HG02623 (cell line): ENCODE measurements at regions not wholly inside any gene's neighbourhood (a gene's known extent, or its start where the extent isn't known, plus 50 kb on each side); places are given as distances from the start of the nearest gene placed in this dataset.

Source experiments
- ATAC-seq: cut with Tn5 transposase; IDR thresholded peaks from one replicate; pipeline ENCODE4 v1.9.1; 2021; ENCODE audit warnings: moderate library complexity; ENCODE audit not compliant: unreplicated experiment

- ATAC-seq, result no peak
Observed at GRCh38 chr18:24817150-24817549, 356.7 kb downstream of the HRH4 start.

- ATAC-seq, result no peak
Observed at GRCh38 chr18:24817587-24818371, 357.3 kb downstream of the HRH4 start.

GRCh38 chr18:24818441-24818840 is 358.0 kb downstream of the HRH4 start:
- ATAC-seq, result no peak

- no peak for ATAC-seq
Observed at GRCh38 chr18:24819141-24819890, 358.9 kb downstream of the HRH4 start.

GRCh38 chr18:24825397-24825796 is 365.0 kb downstream of the HRH4 start:
- no peak for ATAC-seq

GRCh38 chr18:24826605-24827004 is 366.2 kb downstream of the HRH4 start:
- no peak for ATAC-seq

- no peak for ATAC-seq
Observed at GRCh38 chr18:24827501-24827900, 367.1 kb downstream of the HRH4 start.

- ATAC-seq, result no peak
Observed at GRCh38 chr18:24831081-24831480, 370.6 kb downstream of the HRH4 start.

GRCh38 chr18:24831871-24832665 is 371.6 kb downstream of the HRH4 start:
- ATAC-seq, result no peak

- ATAC-seq, result no peak
Observed at GRCh38 chr18:24835751-24836150, 375.3 kb downstream of the HRH4 start.

GRCh38 chr18:24837066-24837465 is 376.6 kb downstream of the HRH4 start:
- no peak for ATAC-seq

- ATAC-seq, result no peak
Observed at GRCh38 chr18:24840051-24840450, 379.6 kb downstream of the HRH4 start.

GRCh38 chr18:24840640-24841039 is 380.2 kb downstream of the HRH4 start:
- ATAC-seq, result no peak

GRCh38 chr18:24841536-24841935 is 381.1 kb downstream of the HRH4 start:
- no peak for ATAC-seq

GRCh38 chr18:24843123-24843522 is 382.7 kb downstream of the HRH4 start:
- ATAC-seq, result no peak

- no peak for ATAC-seq
Observed at GRCh38 chr18:24846138-24846537, 385.7 kb downstream of the HRH4 start.

GRCh38 chr18:24850532-24850931 is 390.1 kb downstream of the HRH4 start:
- ATAC-seq, result no peak

- ATAC-seq, result no peak
Observed at GRCh38 chr18:24853076-24853475, 392.6 kb downstream of the HRH4 start.

GRCh38 chr18:24860978-24861680 is 400.7 kb downstream of the HRH4 start:
- no peak for ATAC-seq

- no peak for ATAC-seq
Observed at GRCh38 chr18:24862201-24862816, 401.9 kb downstream of the HRH4 start.
